B cell (primary cell): ENCODE measurements at regions not wholly inside any gene's neighbourhood (a gene's known extent, or its start where the extent isn't known, plus 50 kb on each side); places are given as distances from the start of the nearest gene placed in this dataset.

Experiments used
- ATAC-seq: fragments of 200-7000 bp; cut with Tn5 transposase; one replicate; pipeline ENCODE4 v1.10.0; 2021; ENCODE audit warnings: low read depth, mild to moderate bottlenecking, moderate number of reproducible peaks, moderate library complexity
- CTCF ChIA-PET: fragments of 350-600 bp; sonication (Branson Sonifier 250); formaldehyde crosslinking; loops from one replicate; lab custom pipeline; 2021; ENCODE audit warnings: antibody characterized with exemption, inconsistent platforms; lab: Charles Lee
- POLR2A ChIA-PET: fragments of 350-600 bp; sonication (Branson Sonifier 250); formaldehyde crosslinking; loops from one replicate; lab custom pipeline; 2021; ENCODE audit warnings: antibody characterized with exemption; lab: Charles Lee
- DNase-seq: peaks from one replicate; pipeline ENCODE4 v3.0.0; 2013
- H2AFZ ChIP-seq: 2 replicates; pipeline ENCODE4 v1.6.1; 2012; ENCODE audit warnings: mild to moderate bottlenecking, low read depth, low read length; ENCODE audit not compliant: insufficient read depth, poor library complexity, severe bottlenecking
- H3K27ac ChIP-seq, 2 donors: 1 replicate in 1 of 2; 2 replicates in 1 of 2; pipeline ENCODE4 v1.5.1; 2012 to 2013; ENCODE audit warnings: low read length in 2 of 2, mild to moderate bottlenecking in 2 of 2, moderate library complexity in 1 of 2
- H3K27me3 ChIP-seq, 4 experiments: fragments of 200-600 bp in 1 of 4; sonication (generic) in 1 of 4; replicated peaks in 1 of 4; 1 replicate in 2 of 4; 2 replicates in 2 of 4; pipeline versions ENCODE4 v1.6.1 to v1.7.0; 2013 to 2016; ENCODE audit warnings: low read length in 3 of 4, mild to moderate bottlenecking in 2 of 4, mixed read lengths in 1 of 4, moderate library complexity in 1 of 4; ENCODE audit not compliant: insufficient read depth in 4 of 4, control insufficient read depth in 3 of 4; ENCODE audit errors: control extremely low read depth in 1 of 4
- H3K36me3 ChIP-seq, 2 experiments: replicated peaks in 1 of 2; 1 replicate in 1 of 2; 2 replicates in 1 of 2; pipeline versions ENCODE4 v1.6.1 to v1.7.1; 2013; ENCODE audit warnings: low read length in 1 of 2; ENCODE audit not compliant: insufficient read depth in 2 of 2, control insufficient read depth in 1 of 2; ENCODE audit errors: control extremely low read depth in 1 of 2, extremely low read depth in 1 of 2
- H3K4me1 ChIP-seq, 2 donors: fragments of 200-600 bp in 1 of 2; sonication (generic) in 1 of 2; 1 replicate in 1 of 2; 2 replicates in 1 of 2; pipeline versions ENCODE4 v1.5.1 to v1.6.1; 2013 to 2017; ENCODE audit warnings: low read length in 2 of 2; ENCODE audit not compliant: control insufficient read depth in 2 of 2, insufficient read depth in 2 of 2
- H3K4me2 ChIP-seq: replicated peaks from 2 replicates; pipeline ENCODE3; 2012; ENCODE audit warnings: mild to moderate bottlenecking, low read depth, low read length; ENCODE audit not compliant: poor library complexity, severe bottlenecking
- H3K4me3 ChIP-seq, 5 experiments: fragments of 200-600 bp in 1 of 5; sonication (generic) in 1 of 5; 1 replicate in 3 of 5; 2 replicates in 2 of 5; pipeline versions ENCODE4 v1.5.1 to v1.7.0; 2011 to 2016; ENCODE audit warnings: low read length in 4 of 5, mild to moderate bottlenecking in 4 of 5, low read depth in 2 of 5, control low read depth in 1 of 5, moderate library complexity in 1 of 5; ENCODE audit not compliant: insufficient read depth in 1 of 5; ENCODE audit errors: control extremely low read depth in 1 of 5, extremely low read depth in 1 of 5
- H3K79me2 ChIP-seq: fragments of 200-600 bp; sonication (generic); one replicate; pipeline ENCODE4 v1.6.0; 2016; ENCODE audit warnings: low read length; ENCODE audit not compliant: control insufficient read depth, insufficient read depth
- H3K9ac ChIP-seq: fragments of 200-600 bp; sonication (generic); 2 replicates; pipeline ENCODE4 v1.6.1; 2017; ENCODE audit warnings: mild to moderate bottlenecking, low read length, moderate library complexity
- H3K9me3 ChIP-seq, 3 donors: one replicate each; pipeline versions ENCODE4 v1.6.1 to v1.7.1; 2013; ENCODE audit warnings: low read length in 2 of 3; ENCODE audit not compliant: control insufficient read depth in 2 of 3, insufficient read depth in 1 of 3; ENCODE audit errors: control extremely low read depth in 1 of 3
- H4K20me1 ChIP-seq: 2 replicates; pipeline ENCODE4 v1.6.0; 2012; ENCODE audit warnings: mild to moderate bottlenecking, low read length; ENCODE audit not compliant: insufficient read depth, control insufficient read depth, poor library complexity, severe bottlenecking
- H3K27ac Mint-ChIP-seq: one replicate; pipeline ENCODE4 v1.8.0; 2021; ENCODE audit warnings: mixed read lengths
- H3K27me3 Mint-ChIP-seq: one replicate; pipeline ENCODE4 v1.8.0; 2021; ENCODE audit warnings: mixed read lengths
- H3K4me1 Mint-ChIP-seq: one replicate; pipeline ENCODE4 v1.8.0; 2021; ENCODE audit warnings: mixed read lengths
- H3K4me3 Mint-ChIP-seq: one replicate; pipeline ENCODE4 v1.8.0; 2021; ENCODE audit warnings: mixed read lengths
- H3K9me3 Mint-ChIP-seq: one replicate; pipeline ENCODE4 v1.8.0; 2022; ENCODE audit warnings: mixed read lengths; ENCODE audit not compliant: insufficient read depth
- CTCF ChIP-seq: fragments of 200-600 bp; IDR thresholded peaks from one replicate; pipeline ENCODE4 v1.8.0; 2022; ENCODE audit warnings: antibody characterized with exemption, mild to moderate bottlenecking
- EZH2 ChIP-seq: IDR thresholded peaks from 2 replicates; pipeline ENCODE4 v1.6.1; 2012; ENCODE audit warnings: borderline replicate concordance, low read depth, mild to moderate bottlenecking, moderate library complexity, low read length; ENCODE audit not compliant: insufficient read depth, poor library complexity, severe bottlenecking
- WGBS: methylation state at CpG from one replicate; pipeline ENCODE4 v1.1.5; 2013; ENCODE audit warnings: missing lambda C conversion rate; ENCODE audit not compliant: insufficient coverage; 5-methylcytosine and 5-hydroxymethylcytosine counted together
- intact Hi-C: fragments of 100-400 bp; cut with micrococcal nuclease; formaldehyde crosslinking; loops from one replicate; pipeline ENCODE4 v1.10.0; 2022

DNA sequence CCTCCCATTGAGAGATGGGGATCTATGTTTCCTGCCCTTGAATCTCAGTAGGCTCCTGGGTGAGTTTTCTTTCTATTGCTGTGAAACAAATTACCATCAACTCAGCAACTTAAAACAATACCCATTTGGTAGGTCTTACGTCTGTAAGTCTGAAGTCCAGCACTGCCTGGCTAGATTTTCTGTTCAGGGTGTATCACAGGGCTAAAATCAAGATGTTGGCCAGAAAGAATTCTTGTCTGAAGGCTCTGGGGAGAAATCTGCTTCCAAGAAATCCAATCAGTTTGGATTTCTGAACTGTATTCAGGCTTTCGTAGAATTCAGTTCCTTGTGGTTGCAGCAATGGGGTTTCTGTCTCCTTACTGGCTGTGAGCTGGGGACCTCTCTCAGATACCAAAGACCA, 99.6 kb upstream of the SLC24A3 start:
- no peaks in the 10 kb centered on the region for H3K79me2 ChIP-seq
- H4K20me1 ChIP-seq = no peaks in the 10 kb centered on the region
- WGBS = 90% methylated on average over 2 of the region's 2 CpGs
- Mint-ChIP-seq H3K27me3 (no peaks in the 10 kb centered on the region), H3K27ac (no peak overlapping the region), H3K9me3 (no peaks in the 10 kb centered on the region), H3K4me1 (peaks cover 2% of the 10 kb centered on the region), H3K4me3 (no peak overlapping the region)
- no peak overlapping the region for H3K4me2 ChIP-seq
- TF ChIP-seq EZH2 (no peak), CTCF (no peak)
- no peak overlapping the region for H3K27ac ChIP-seq
- no peak overlapping the region for H3K4me3 ChIP-seq
- H3K9ac ChIP-seq = no peak overlapping the region
- DNase-seq (no peak), ATAC-seq (no peak)
- no peaks in the 10 kb centered on the region for H3K9me3 ChIP-seq
- POLR2A ChIA-PET = no interaction called here
- intact Hi-C loops = no loop called here
- H3K36me3 ChIP-seq = no peaks in the 10 kb centered on the region
- CTCF ChIA-PET = no interaction called here
- H3K27me3 ChIP-seq = no peaks in the 10 kb centered on the region
- no peak overlapping the region for H2AFZ ChIP-seq
- no peaks in the 10 kb centered on the region for H3K4me1 ChIP-seq

DNA sequence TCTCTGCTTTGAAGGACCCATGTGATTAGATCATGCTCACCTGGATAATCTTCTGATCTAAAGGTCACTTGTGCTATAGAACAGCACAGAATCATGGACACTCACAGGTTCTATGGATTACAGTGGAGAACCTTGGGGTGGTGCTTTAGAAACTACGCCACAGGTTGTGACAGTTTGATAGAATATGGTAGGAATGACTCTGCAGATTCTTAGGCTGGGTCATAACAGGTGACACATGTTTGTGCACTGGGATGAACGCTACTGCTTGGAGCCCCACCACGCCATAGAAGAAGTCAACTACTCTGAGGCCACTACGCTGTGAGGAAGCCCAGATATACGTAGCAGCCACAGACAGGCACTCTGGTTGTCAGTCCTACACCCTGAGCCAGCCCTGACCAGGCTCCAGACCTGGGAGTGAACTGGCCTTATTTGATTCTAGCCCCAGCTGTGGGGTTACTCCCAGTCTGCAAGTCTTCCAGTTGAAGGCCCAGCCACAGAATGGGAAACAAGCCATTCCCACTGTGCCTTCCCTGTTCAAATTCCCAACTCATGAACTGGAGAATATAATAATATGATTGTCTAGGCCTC, 99.0 kb upstream of the SLC24A3 start:
- TF ChIP-seq CTCF = no peak
- no peak for TF ChIP-seq EZH2
- WGBS = 60% methylated on average over 5 of the region's 5 CpGs
- no peak for ATAC-seq

More for the DNA sequence above, 99.0 kb upstream of the SLC24A3 start:
- H3K4me1 Mint-ChIP-seq = peaks cover 2% of the 10 kb centered on the region
- Histone ChIP-seq H3K9ac (no peak overlapping the region), H2AFZ (no peak overlapping the region), H3K36me3 (no peaks in the 10 kb centered on the region), H3K79me2 (no peaks in the 10 kb centered on the region), H4K20me1 (no peaks in the 10 kb centered on the region), H3K9me3 (no peaks in the 10 kb centered on the region), H3K4me1 (no peaks in the 10 kb centered on the region), H3K27me3 (no peaks in the 10 kb centered on the region), H3K4me2 (no peak overlapping the region), H3K27ac (no peak overlapping the region), H3K4me3 (no peak overlapping the region)
- H3K27ac Mint-ChIP-seq = no peak overlapping the region
- H3K4me3 Mint-ChIP-seq = no peak overlapping the region
- POLR2A ChIA-PET = no interaction called here
- H3K27me3 Mint-ChIP-seq = no peaks in the 10 kb centered on the region
- intact Hi-C loops = no loop called here
- CTCF ChIA-PET = no interaction called here
- no peaks in the 10 kb centered on the region for H3K9me3 Mint-ChIP-seq
- no peak for DNase-seq
